Mesenchymal stem cell (in vitro differentiated cells and primary cell): ENCODE measurements at regions not wholly inside any gene's neighbourhood (a gene's known extent, or its start where the extent isn't known, plus 50 kb on each side); places are given as distances from the start of the nearest gene placed in this dataset.

Source experiments
- DNase-seq: peaks from one replicate; pipeline ENCODE4 v3.0.0-alpha.2; 2013
- H2AFZ ChIP-seq: one replicate; pipeline ENCODE4 v1.6.1; 2013; ENCODE audit warnings: low read depth, mild to moderate bottlenecking, control low read depth, inconsistent platforms, low read length, moderate library complexity
- H2AK5ac ChIP-seq: 2 replicates; pipeline ENCODE4 v1.6.1; 2013; ENCODE audit warnings: low read length, moderate library complexity, mild to moderate bottlenecking, inconsistent platforms; ENCODE audit not compliant: severe bottlenecking
- H2BK120ac ChIP-seq: one replicate; pipeline ENCODE4 v1.6.1; 2013; ENCODE audit warnings: low read depth, mild to moderate bottlenecking, inconsistent platforms, low read length, moderate library complexity
- H2BK12ac ChIP-seq, 2 experiments: one replicate each; pipeline ENCODE4 v1.6.1; 2013; ENCODE audit warnings: inconsistent platforms in 2 of 2, low read length in 2 of 2, mild to moderate bottlenecking in 2 of 2, moderate library complexity in 2 of 2, control low read depth in 1 of 2
- H2BK15ac ChIP-seq: one replicate; pipeline ENCODE4 v1.6.1; 2013; ENCODE audit warnings: mild to moderate bottlenecking, low read depth, inconsistent platforms; ENCODE audit not compliant: poor library complexity, severe bottlenecking
- H2BK5ac ChIP-seq: 2 replicates; pipeline ENCODE4 v1.6.1; 2013; ENCODE audit warnings: low read depth, mild to moderate bottlenecking, low read length, control low read depth, inconsistent platforms; ENCODE audit not compliant: poor library complexity, severe bottlenecking
- H3K14ac ChIP-seq, 2 experiments: one replicate each; pipeline ENCODE4 v1.6.1; 2013; ENCODE audit warnings: inconsistent platforms in 2 of 2, low read length in 2 of 2, control low read depth in 1 of 2, mild to moderate bottlenecking in 1 of 2, moderate library complexity in 1 of 2
- H3K18ac ChIP-seq, 2 experiments: one replicate each; pipeline ENCODE4 v1.6.1; 2013; ENCODE audit warnings: inconsistent platforms in 2 of 2, low read length in 2 of 2, control low read depth in 1 of 2, low read depth in 1 of 2, mild to moderate bottlenecking in 1 of 2
- H3K23ac ChIP-seq, 2 experiments: one replicate each; pipeline ENCODE4 v1.6.1; 2013; ENCODE audit warnings: inconsistent platforms in 2 of 2, low read length in 2 of 2, mild to moderate bottlenecking in 2 of 2, moderate library complexity in 2 of 2, control low read depth in 1 of 2
- H3K27ac ChIP-seq: 2 replicates; pipeline ENCODE4 v1.5.1; 2013; ENCODE audit warnings: mild to moderate bottlenecking, moderate library complexity, low read length, control low read depth, inconsistent platforms; ENCODE audit not compliant: poor library complexity, severe bottlenecking
- H3K27me3 ChIP-seq, 2 experiments: 2 replicates each; pipeline versions ENCODE4 v1.6.1 to v1.7.0; 2013; ENCODE audit warnings: low read length in 2 of 2, mild to moderate bottlenecking in 2 of 2, moderate library complexity in 2 of 2, control low read depth in 1 of 2, inconsistent platforms in 1 of 2; ENCODE audit not compliant: control insufficient read depth in 1 of 2, insufficient read depth in 1 of 2
- H3K36me3 ChIP-seq, 2 experiments: 2 replicates each; pipeline versions ENCODE4 v1.6.1 to v1.7.0; 2013; ENCODE audit warnings: low read length in 2 of 2, control low read depth in 1 of 2, inconsistent platforms in 1 of 2, low read depth in 1 of 2, mild to moderate bottlenecking in 1 of 2; ENCODE audit not compliant: insufficient read depth in 2 of 2, control insufficient read depth in 1 of 2
- H3K4ac ChIP-seq, 2 experiments: one replicate each; pipeline ENCODE4 v1.6.1; 2013; ENCODE audit warnings: inconsistent platforms in 2 of 2, low read length in 2 of 2, mild to moderate bottlenecking in 2 of 2, moderate library complexity in 2 of 2, control low read depth in 1 of 2, low read depth in 1 of 2
- H3K4me1 ChIP-seq: 2 replicates; pipeline ENCODE4 v1.6.1; 2013; ENCODE audit warnings: low read depth, low read length, control low read depth; ENCODE audit not compliant: control insufficient read depth, insufficient read depth
- H3K4me2 ChIP-seq: 2 replicates; pipeline ENCODE4 v1.6.1; 2013; ENCODE audit warnings: low read length, mild to moderate bottlenecking, inconsistent platforms; ENCODE audit not compliant: poor library complexity, severe bottlenecking
- H3K4me3 ChIP-seq, 2 experiments: 2 replicates each; pipeline versions ENCODE4 v1.5.1 to v1.7.0; 2013; ENCODE audit warnings: low read length in 2 of 2, mild to moderate bottlenecking in 2 of 2, control low read depth in 1 of 2, low read depth in 1 of 2; ENCODE audit not compliant: insufficient read depth in 1 of 2
- H3K79me1 ChIP-seq: replicated peaks from 2 replicates; pipeline ENCODE4 v1.6.1; 2013; ENCODE audit warnings: mild to moderate bottlenecking, control low read depth, low read length, inconsistent platforms; ENCODE audit not compliant: poor library complexity, severe bottlenecking
- H3K9ac ChIP-seq: 2 replicates; pipeline ENCODE4 v1.7.0; 2013; ENCODE audit warnings: mild to moderate bottlenecking, low read length, moderate library complexity
- H3K9me3 ChIP-seq: 2 replicates; pipeline ENCODE4 v1.7.0; 2013; ENCODE audit warnings: mild to moderate bottlenecking, low read length; ENCODE audit not compliant: control insufficient read depth
- H4K8ac ChIP-seq: one replicate; pipeline ENCODE4 v1.6.1; 2013; ENCODE audit warnings: inconsistent platforms, mild to moderate bottlenecking, low read length, moderate library complexity
- H4K91ac ChIP-seq: one replicate; pipeline ENCODE4 v1.6.1; 2013; ENCODE audit warnings: mild to moderate bottlenecking, low read length, inconsistent platforms
- WGBS: methylation state at CpG from one replicate; pipeline ENCODE4 v1.1.7; 2013; ENCODE audit warnings: mixed read lengths; 5-methylcytosine and 5-hydroxymethylcytosine counted together

DNA sequence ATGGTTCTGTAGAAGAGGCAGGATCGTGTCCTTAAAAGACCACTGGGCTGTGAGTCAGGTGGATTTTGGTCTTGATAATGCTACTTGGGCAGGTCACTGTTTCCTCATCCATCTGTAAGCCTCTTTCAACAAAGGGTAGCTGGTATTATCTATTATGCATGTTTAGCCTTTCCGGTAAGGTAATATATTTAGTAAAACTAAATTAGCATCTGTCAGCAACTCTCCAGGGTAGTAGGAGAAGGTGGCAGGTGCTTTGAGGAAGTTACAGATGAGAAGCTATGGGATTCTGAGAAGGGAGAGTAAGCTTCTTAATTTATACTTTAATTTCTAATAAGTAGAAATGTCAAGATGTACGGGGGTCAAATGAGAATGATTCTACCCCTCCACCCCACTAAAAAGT, 86.9 kb upstream of the TGM3 start:
- no peak overlapping the region for H2AK5ac ChIP-seq
- no peak overlapping the region for H3K23ac ChIP-seq
- no peak overlapping the region for H2BK5ac ChIP-seq
- no peak overlapping the region for H2BK12ac ChIP-seq
- no peak overlapping the region for H3K14ac ChIP-seq
- no peak overlapping the region for H4K91ac ChIP-seq
- H3K36me3 ChIP-seq = no peaks in the 10 kb centered on the region
- no peak overlapping the region for H4K8ac ChIP-seq
- DNase-seq = no peak
- H3K27me3 ChIP-seq = peaks cover 0 to 41% of the 10 kb centered on the region in 2 experiments
- no peak overlapping the region for H2BK15ac ChIP-seq
- H3K9me3 ChIP-seq = no peaks in the 10 kb centered on the region
- no peak overlapping the region for H3K4me2 ChIP-seq
- H3K9ac ChIP-seq = peak overlapping the region; percentile 87
- H3K79me1 ChIP-seq = no peaks in the 10 kb centered on the region
- H3K4me1 ChIP-seq = peaks cover 11% of the 10 kb centered on the region
- no peak overlapping the region for H3K27ac ChIP-seq
- no peak overlapping the region for H2BK120ac ChIP-seq
- H3K4ac ChIP-seq = no peak overlapping the region
- WGBS = 89% methylated on average over 1 of the region's 3 CpGs
- no peak overlapping the region for H3K18ac ChIP-seq
- no peak overlapping the region for H2AFZ ChIP-seq
- no peak overlapping the region for H3K4me3 ChIP-seq

DNA sequence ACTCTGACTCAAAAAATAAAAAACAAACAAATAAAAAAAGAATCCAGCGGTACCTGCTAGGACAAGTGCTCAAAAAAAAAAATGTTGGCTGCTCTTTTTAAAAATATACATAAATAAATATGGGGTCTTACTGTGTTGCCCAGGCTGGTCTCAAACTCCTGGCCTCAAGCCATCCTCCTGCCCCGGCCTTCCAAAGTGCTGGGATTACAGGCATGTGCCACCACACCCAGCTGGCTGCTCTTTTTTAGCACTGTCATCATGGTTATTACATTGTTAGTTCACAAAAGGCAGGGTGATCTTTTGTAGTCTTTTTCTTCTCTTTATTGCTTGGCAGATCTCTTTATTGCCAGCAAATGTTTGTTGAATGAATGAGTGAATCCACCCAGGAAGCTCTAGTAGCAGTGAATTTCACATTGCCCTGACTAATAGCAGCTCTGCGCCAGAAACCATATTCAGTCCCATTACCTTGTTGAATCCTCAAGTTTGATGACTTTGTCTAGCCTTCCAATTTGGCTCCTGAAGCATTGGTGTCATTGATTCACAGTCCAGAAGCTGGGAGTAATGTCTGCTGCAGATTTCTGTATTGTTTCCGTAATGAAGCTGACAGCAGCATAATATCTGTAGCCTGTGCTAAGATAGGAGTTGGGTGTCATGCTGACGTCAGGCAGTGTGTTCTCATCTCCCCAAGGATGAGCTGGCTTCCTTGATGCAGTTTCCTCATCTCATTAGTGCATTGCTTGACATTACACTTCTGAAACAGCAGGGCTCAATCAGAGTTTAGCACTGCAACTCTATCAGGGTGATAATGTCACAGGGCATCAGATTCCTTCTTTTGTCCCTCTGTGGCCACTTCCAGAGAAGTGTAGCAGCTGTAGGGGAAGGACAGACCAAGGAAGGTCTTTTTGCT, 84.9 kb upstream of the TGM3 start:
- no peak overlapping the region for H2AK5ac ChIP-seq
- H2BK12ac ChIP-seq = no peak overlapping the region
- no peak overlapping the region for H2AFZ ChIP-seq
- peaks cover 0 to 41% of the 10 kb centered on the region in 2 experiments for H3K27me3 ChIP-seq
- H3K4me2 ChIP-seq = no peak overlapping the region
- no peak overlapping the region for H2BK5ac ChIP-seq
- H3K23ac ChIP-seq = peak overlapping the region in 1 of 2 experiments; percentile 26
- no peaks in the 10 kb centered on the region for H3K36me3 ChIP-seq
- H3K79me1 ChIP-seq = no peaks in the 10 kb centered on the region
- H2BK15ac ChIP-seq = no peak overlapping the region
- no peak overlapping the region for H3K27ac ChIP-seq
- no peak overlapping the region for H4K8ac ChIP-seq
- peak overlapping the region; percentile 74 for H3K9ac ChIP-seq
- WGBS = 69% methylated on average over 3 of the region's 5 CpGs
- H3K9me3 ChIP-seq = no peaks in the 10 kb centered on the region
- H3K14ac ChIP-seq = no peak overlapping the region
- DNase-seq = peak; percentile 30
- no peak overlapping the region for H3K4ac ChIP-seq
- no peak overlapping the region for H3K18ac ChIP-seq
- peaks cover 11% of the 10 kb centered on the region for H3K4me1 ChIP-seq
- no peak overlapping the region for H4K91ac ChIP-seq
- H2BK120ac ChIP-seq = no peak overlapping the region
- H3K4me3 ChIP-seq = no peak overlapping the region

GRCh38 chr20:2212456-2213015, 83.3 kb upstream of the TGM3 start:
- Histone ChIP-seq H3K79me1 (no peaks in the 10 kb centered on the region), H4K91ac (no peak overlapping the region), H3K18ac (no peak overlapping the region), H3K4me3 (no peak overlapping the region), H3K9ac (no peak overlapping the region), H2BK5ac (no peak overlapping the region), H2AFZ (no peak overlapping the region), H3K4me1 (peaks cover 2% of the 10 kb centered on the region), H2BK15ac (no peak overlapping the region), H2AK5ac (no peak overlapping the region), H4K8ac (no peak overlapping the region), H3K27ac (no peak overlapping the region), H3K9me3 (no peaks in the 10 kb centered on the region), H3K36me3 (no peaks in the 10 kb centered on the region), H3K4me2 (no peak overlapping the region), H3K14ac (no peak overlapping the region), H3K27me3 (peaks cover 0 to 31% of the 10 kb centered on the region in 2 experiments), H2BK12ac (no peak overlapping the region), H2BK120ac (no peak overlapping the region), H3K23ac (no peak overlapping the region), H3K4ac (no peak overlapping the region)
- DNase-seq = no peak
- WGBS = 84% methylated on average over 6 of the region's 6 CpGs

DNA sequence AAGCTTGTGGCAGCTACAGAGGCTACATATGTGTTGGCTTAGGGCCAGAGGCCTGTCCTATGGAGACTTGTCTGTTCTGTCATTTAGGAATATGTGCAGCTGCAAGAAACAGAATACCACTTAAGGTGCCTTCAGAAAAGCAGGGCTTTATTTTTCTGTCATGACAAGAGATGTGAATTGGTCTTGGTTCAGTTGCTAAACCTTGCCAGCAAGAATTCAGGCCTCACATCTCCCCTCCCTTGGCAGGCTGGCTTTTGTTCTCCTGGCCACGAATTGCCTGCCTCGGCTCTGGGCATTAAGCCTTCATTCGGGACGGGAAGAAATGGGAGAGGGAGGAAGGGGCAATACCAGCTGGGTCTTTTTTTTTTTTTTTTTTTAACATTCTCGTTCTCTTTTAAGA, 82.4 kb upstream of the TGM3 start:
- H3K18ac ChIP-seq = no peak overlapping the region
- H3K9ac ChIP-seq = no peak overlapping the region
- no peak overlapping the region for H4K91ac ChIP-seq
- H2BK5ac ChIP-seq = no peak overlapping the region
- DNase-seq = no peak
- H3K14ac ChIP-seq = no peak overlapping the region
- H3K79me1 ChIP-seq = no peaks in the 10 kb centered on the region
- H3K9me3 ChIP-seq = peaks cover 2% of the 10 kb centered on the region
- no peak overlapping the region for H2AK5ac ChIP-seq
- no peak overlapping the region for H4K8ac ChIP-seq
- H3K23ac ChIP-seq = no peak overlapping the region
- no peak overlapping the region for H2BK12ac ChIP-seq
- no peak overlapping the region for H2BK15ac ChIP-seq
- no peak overlapping the region for H2AFZ ChIP-seq
- no peak overlapping the region for H3K4me2 ChIP-seq
- no peaks in the 10 kb centered on the region for H3K36me3 ChIP-seq
- H3K4ac ChIP-seq = no peak overlapping the region
- H3K27me3 ChIP-seq = peaks cover 0 to 24% of the 10 kb centered on the region in 2 experiments
- H3K27ac ChIP-seq = no peak overlapping the region
- no peak overlapping the region for H2BK120ac ChIP-seq
- WGBS = no CpG with 5 or more reads among the region's 5 CpGs
- H3K4me1 ChIP-seq = no peaks in the 10 kb centered on the region
- H3K4me3 ChIP-seq = no peak overlapping the region
